ENCODE measurements at regions not wholly inside any gene's neighbourhood (a gene's known extent, or its start where the extent isn't known, plus 50 kb on each side); places are given as distances from the start of the nearest gene placed in this dataset.

GRCh38 chr11:95361180-95361579 lies 130.2 kb upstream of the SESN3 start:
- no peak for TF ChIP-seq BACH2 (CRISPR knock-in tag; IDR thresholded peaks at IDR 0.05; ENCODE audit: borderline replicate concordance)
- no peak for TF ChIP-seq ZNF70 (CRISPR knock-in tag; IDR thresholded peaks at IDR 0.05)
- TF ChIP-seq OSR1 (CRISPR knock-in tag; IDR thresholded peaks at IDR 0.05): no peak
- TF ChIP-seq, protein P1, sequence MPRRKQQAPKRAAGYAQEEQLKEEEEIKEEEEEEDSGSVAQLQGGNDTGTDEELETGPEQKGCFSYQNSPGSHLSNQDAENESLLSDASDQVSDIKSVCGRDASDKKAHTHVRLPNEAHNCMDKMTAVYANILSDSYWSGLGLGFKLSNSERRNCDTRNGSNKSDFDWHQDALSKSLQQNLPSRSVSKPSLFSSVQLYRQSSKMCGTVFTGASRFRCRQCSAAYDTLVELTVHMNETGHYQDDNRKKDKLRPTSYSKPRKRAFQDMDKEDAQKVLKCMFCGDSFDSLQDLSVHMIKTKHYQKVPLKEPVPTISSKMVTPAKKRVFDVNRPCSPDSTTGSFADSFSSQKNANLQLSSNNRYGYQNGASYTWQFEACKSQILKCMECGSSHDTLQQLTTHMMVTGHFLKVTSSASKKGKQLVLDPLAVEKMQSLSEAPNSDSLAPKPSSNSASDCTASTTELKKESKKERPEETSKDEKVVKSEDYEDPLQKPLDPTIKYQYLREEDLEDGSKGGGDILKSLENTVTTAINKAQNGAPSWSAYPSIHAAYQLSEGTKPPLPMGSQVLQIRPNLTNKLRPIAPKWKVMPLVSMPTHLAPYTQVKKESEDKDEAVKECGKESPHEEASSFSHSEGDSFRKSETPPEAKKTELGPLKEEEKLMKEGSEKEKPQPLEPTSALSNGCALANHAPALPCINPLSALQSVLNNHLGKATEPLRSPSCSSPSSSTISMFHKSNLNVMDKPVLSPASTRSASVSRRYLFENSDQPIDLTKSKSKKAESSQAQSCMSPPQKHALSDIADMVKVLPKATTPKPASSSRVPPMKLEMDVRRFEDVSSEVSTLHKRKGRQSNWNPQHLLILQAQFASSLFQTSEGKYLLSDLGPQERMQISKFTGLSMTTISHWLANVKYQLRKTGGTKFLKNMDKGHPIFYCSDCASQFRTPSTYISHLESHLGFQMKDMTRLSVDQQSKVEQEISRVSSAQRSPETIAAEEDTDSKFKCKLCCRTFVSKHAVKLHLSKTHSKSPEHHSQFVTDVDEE (CRISPR knock-in tag; IDR thresholded peaks at IDR 0.05): no peak
- no peak for TF ChIP-seq RARB (CRISPR knock-in tag; IDR thresholded peaks at IDR 0.05)
- TF ChIP-seq ZFP3 (CRISPR knock-in tag; IDR thresholded peaks at IDR 0.05): no peak
- TF ChIP-seq ZFP30 (CRISPR knock-in tag; IDR thresholded peaks at IDR 0.05): no peak
- no peak for TF ChIP-seq ZNF8 (CRISPR knock-in tag; IDR thresholded peaks at IDR 0.05)
- no peak for TF ChIP-seq CSDC2 (CRISPR knock-in tag; IDR thresholded peaks at IDR 0.05)
- TF ChIP-seq GLIS3 (CRISPR knock-in tag; IDR thresholded peaks at IDR 0.05): no peak
- TF ChIP-seq SNAI2 (CRISPR knock-in tag; IDR thresholded peaks at IDR 0.05): no peak
- TF ChIP-seq ARNTL (CRISPR knock-in tag; IDR thresholded peaks at IDR 0.05; ENCODE audit: borderline replicate concordance, low read depth): no peak
- no peak for TF ChIP-seq PATZ1 (CRISPR knock-in tag; IDR thresholded peaks at IDR 0.05; ENCODE audit: borderline replicate concordance)
- no peak for TF ChIP-seq PPARA (CRISPR knock-in tag; IDR thresholded peaks at IDR 0.05; ENCODE audit: borderline replicate concordance)
- no peak for ATAC-seq

DNA sequence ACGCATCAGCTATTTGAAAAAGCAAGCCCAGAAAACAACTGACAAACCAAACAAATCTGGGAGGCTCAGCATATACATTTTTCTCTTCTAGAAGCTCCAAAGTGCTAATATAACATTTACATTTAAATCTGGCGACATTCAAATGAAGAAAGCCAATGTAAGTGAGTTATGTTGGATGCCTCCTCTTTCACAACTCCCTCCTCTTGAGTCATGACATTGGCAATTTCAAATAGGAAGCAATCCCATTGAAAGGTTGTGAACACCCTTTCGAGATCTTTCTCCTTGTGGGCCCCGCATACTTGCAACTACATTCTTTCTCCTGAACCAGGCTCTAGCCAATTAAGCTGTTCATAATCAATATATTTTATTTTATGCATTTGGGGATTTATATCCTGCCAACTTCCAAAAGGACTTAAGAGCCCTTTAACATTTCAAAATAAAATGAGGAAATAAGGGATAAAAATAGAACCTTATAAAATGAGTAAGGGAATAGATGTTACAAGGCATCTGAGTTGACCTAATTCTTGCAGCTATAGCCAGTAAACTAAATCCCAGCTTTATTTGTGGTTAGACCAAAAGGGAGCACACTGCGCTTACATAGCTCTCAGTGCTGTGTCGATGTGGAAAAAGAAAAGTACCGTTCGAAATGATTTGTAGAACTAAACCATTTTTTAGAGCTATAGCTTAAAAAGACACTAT lies 129.5 kb upstream of the SESN3 start:
- TF ChIP-seq ZNF70 (CRISPR knock-in tag; IDR thresholded peaks at IDR 0.05) (no peak), GLIS3 (CRISPR knock-in tag; IDR thresholded peaks at IDR 0.05) (no peak), CREB5 (CRISPR knock-in tag; IDR thresholded peaks at IDR 0.05; ENCODE audit: low read depth) (no peak), ESRRG (CRISPR knock-in tag; IDR thresholded peaks at IDR 0.05) (no peak), ISL1 (CRISPR knock-in tag; IDR thresholded peaks at IDR 0.05) (no peak), TCF4 (CRISPR knock-in tag; IDR thresholded peaks at IDR 0.05; ENCODE audit: borderline replicate concordance) (no peak), BACH2 (CRISPR knock-in tag; IDR thresholded peaks at IDR 0.05; ENCODE audit: borderline replicate concordance) (no peak), OSR1 (CRISPR knock-in tag; IDR thresholded peaks at IDR 0.05) (no peak)
- ATAC-seq: no peak

GRCh38 chr11:95359756-95360155 lies 128.8 kb upstream of the SESN3 start:
- ATAC-seq: no peak
- no peak for TF ChIP-seq ZNF70 (CRISPR knock-in tag; IDR thresholded peaks at IDR 0.05)
- TF ChIP-seq ESRRG (CRISPR knock-in tag; IDR thresholded peaks at IDR 0.05): no peak
- TF ChIP-seq ARNTL (CRISPR knock-in tag; IDR thresholded peaks at IDR 0.05; ENCODE audit: borderline replicate concordance, low read depth): no peak
- TF ChIP-seq, protein P2, sequence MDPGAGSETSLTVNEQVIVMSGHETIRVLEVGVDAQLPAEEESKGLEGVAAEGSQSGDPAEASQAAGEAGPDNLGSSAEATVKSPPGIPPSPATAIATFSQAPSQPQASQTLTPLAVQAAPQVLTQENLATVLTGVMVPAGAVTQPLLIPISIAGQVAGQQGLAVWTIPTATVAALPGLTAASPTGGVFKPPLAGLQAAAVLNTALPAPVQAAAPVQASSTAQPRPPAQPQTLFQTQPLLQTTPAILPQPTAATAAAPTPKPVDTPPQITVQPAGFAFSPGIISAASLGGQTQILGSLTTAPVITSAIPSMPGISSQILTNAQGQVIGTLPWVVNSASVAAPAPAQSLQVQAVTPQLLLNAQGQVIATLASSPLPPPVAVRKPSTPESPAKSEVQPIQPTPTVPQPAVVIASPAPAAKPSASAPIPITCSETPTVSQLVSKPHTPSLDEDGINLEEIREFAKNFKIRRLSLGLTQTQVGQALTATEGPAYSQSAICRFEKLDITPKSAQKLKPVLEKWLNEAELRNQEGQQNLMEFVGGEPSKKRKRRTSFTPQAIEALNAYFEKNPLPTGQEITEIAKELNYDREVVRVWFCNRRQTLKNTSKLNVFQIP (CRISPR knock-in tag; IDR thresholded peaks at IDR 0.05; ENCODE audit: borderline replicate concordance, low read depth): no peak
- no peak for TF ChIP-seq ZNF8 (CRISPR knock-in tag; IDR thresholded peaks at IDR 0.05)
- TF ChIP-seq CSRNP3 (CRISPR knock-in tag; IDR thresholded peaks at IDR 0.05): no peak
- no peak for TF ChIP-seq ZC3H10 (CRISPR knock-in tag; IDR thresholded peaks at IDR 0.05)
- TF ChIP-seq ZFP30 (CRISPR knock-in tag; IDR thresholded peaks at IDR 0.05): no peak

Measured in SK-N-SH treated with all-trans-retinoic acid at 6 μM for 48 hours (cell line).